ENCODE measurements at regions not wholly inside any gene's neighbourhood (a gene's known extent, or its start where the extent isn't known, plus 50 kb on each side); places are given as distances from the start of the nearest gene placed in this dataset.

DNA sequence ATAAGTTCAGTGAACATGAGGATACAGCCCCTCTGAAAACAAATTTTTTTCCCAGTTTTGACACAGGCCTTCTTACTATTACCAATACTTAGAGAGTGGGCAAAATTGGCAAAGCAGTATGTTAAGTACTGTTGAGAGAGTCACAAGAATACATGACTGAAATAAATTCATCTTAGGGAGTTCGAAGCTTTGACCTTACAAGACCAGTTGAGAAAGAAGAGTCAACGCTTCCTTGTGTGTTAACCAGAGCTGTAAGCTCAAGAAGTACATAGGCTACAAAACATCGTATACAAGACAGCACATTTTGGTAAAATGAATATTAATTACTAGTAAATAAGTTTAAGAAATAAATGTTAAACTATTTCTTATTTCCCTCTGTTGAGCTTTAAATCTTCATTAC, 164.4 kb upstream of the RORA start:
- H3K27ac ChIP-seq (ENCODE audit: control insufficient read depth, insufficient read depth): no peak overlapping the region
- no peak for DNase-seq (ENCODE audit: low read depth, low spot score)
- H4K20me1 ChIP-seq (ENCODE audit: control insufficient read depth, insufficient read depth): no peaks in the 10 kb centered on the region
- CTCF ChIA-PET: no interaction called here
- no peaks in the 10 kb centered on the region for H3K36me3 ChIP-seq (ENCODE audit: control insufficient read depth in 2 of 2, insufficient read depth in 2 of 2, low read length in 1 of 2)
- H2AFZ ChIP-seq (ENCODE audit: control insufficient read depth, low read depth, low read length): no peak overlapping the region
- SMC1A ChIA-PET (ENCODE audit: uncharacterized antibody, unreplicated experiment): interaction anchor here (1.2 kb wide), 1 partner anchor 356 kb away, joined by 3 read pairs; no protein-coding TSS in a partner anchor
- no peaks in the 10 kb centered on the region for H3K4me1 ChIP-seq (ENCODE audit: control insufficient read depth, insufficient read depth, low read length)
- H3K9me3 ChIP-seq (replicated peaks; ENCODE audit: control insufficient read depth, insufficient read depth, low read length): no peaks in the 10 kb centered on the region
- H3K9ac ChIP-seq (ENCODE audit: control insufficient read depth, insufficient read depth, low read length): no peak overlapping the region
- no peak overlapping the region for H3K4me2 ChIP-seq (ENCODE audit: control insufficient read depth, insufficient read depth)
- H3K4me3 ChIP-seq: no peak overlapping the region
- FAIRE-seq: no peak
- in situ Hi-C loops (cut with MboI) (no loop called here), intact Hi-C loops (cut with micrococcal nuclease; ENCODE audit: unreplicated experiment) (no loop called here)
- WGBS (ENCODE audit: insufficient coverage, insufficient replicate concordance, low lambda C conversion rate, missing lambda C conversion rate): 30% methylated on average over 3 of the region's 3 CpGs
- no TSS peak for BruUV-seq (replicated peaks)
- H3K79me2 ChIP-seq (ENCODE audit: control insufficient read depth, insufficient read depth, low read length): no peaks in the 10 kb centered on the region
- RAD21 ChIA-PET (ENCODE audit: unreplicated experiment): no interaction called here
- no peaks in the 10 kb centered on the region for H3K27me3 ChIP-seq (replicated peaks in 1 of 2; ENCODE audit: control insufficient read depth in 2 of 2, insufficient read depth in 2 of 2, low read length in 1 of 2)
- POLR2A ChIA-PET: no interaction called here
- no peak for ATAC-seq
- no peak for TF ChIP-seq RAD21 (IDR thresholded peaks at IDR 0.05; ENCODE audit: insufficient read depth, low read depth, low read length)
- TF ChIP-seq FOXM1 (IDR thresholded peaks at IDR 0.05; ENCODE audit: low read depth, low read length): no peak
- no peak for TF ChIP-seq CREM (IDR thresholded peaks at IDR 0.05; ENCODE audit: low read depth)
- TF ChIP-seq, protein P1, sequence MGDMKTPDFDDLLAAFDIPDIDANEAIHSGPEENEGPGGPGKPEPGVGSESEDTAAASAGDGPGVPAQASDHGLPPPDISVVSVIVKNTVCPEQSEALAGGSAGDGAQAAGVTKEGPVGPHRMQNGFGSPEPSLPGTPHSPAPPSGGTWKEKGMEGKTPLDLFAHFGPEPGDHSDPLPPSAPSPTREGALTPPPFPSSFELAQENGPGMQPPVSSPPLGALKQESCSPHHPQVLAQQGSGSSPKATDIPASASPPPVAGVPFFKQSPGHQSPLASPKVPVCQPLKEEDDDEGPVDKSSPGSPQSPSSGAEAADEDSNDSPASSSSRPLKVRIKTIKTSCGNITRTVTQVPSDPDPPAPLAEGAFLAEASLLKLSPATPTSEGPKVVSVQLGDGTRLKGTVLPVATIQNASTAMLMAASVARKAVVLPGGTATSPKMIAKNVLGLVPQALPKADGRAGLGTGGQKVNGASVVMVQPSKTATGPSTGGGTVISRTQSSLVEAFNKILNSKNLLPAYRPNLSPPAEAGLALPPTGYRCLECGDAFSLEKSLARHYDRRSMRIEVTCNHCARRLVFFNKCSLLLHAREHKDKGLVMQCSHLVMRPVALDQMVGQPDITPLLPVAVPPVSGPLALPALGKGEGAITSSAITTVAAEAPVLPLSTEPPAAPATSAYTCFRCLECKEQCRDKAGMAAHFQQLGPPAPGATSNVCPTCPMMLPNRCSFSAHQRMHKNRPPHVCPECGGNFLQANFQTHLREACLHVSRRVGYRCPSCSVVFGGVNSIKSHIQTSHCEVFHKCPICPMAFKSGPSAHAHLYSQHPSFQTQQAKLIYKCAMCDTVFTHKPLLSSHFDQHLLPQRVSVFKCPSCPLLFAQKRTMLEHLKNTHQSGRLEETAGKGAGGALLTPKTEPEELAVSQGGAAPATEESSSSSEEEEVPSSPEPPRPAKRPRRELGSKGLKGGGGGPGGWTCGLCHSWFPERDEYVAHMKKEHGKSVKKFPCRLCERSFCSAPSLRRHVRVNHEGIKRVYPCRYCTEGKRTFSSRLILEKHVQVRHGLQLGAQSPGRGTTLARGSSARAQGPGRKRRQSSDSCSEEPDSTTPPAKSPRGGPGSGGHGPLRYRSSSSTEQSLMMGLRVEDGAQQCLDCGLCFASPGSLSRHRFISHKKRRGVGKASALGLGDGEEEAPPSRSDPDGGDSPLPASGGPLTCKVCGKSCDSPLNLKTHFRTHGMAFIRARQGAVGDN (IDR thresholded peaks at IDR 0.05): no peak
- TF ChIP-seq, protein P2, sequence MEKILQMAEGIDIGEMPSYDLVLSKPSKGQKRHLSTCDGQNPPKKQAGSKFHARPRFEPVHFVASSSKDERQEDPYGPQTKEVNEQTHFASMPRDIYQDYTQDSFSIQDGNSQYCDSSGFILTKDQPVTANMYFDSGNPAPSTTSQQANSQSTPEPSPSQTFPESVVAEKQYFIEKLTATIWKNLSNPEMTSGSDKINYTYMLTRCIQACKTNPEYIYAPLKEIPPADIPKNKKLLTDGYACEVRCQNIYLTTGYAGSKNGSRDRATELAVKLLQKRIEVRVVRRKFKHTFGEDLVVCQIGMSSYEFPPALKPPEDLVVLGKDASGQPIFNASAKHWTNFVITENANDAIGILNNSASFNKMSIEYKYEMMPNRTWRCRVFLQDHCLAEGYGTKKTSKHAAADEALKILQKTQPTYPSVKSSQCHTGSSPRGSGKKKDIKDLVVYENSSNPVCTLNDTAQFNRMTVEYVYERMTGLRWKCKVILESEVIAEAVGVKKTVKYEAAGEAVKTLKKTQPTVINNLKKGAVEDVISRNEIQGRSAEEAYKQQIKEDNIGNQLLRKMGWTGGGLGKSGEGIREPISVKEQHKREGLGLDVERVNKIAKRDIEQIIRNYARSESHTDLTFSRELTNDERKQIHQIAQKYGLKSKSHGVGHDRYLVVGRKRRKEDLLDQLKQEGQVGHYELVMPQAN (conservative IDR thresholded peaks at IDR 0.05): no peak
- TF ChIP-seq KDM1A (IDR thresholded peaks at IDR 0.05; ENCODE audit: borderline replicate concordance): no peak
- TF ChIP-seq KLF5 (IDR thresholded peaks at IDR 0.05; ENCODE audit: partially characterized antibody): no peak
- TF ChIP-seq, protein P3, sequence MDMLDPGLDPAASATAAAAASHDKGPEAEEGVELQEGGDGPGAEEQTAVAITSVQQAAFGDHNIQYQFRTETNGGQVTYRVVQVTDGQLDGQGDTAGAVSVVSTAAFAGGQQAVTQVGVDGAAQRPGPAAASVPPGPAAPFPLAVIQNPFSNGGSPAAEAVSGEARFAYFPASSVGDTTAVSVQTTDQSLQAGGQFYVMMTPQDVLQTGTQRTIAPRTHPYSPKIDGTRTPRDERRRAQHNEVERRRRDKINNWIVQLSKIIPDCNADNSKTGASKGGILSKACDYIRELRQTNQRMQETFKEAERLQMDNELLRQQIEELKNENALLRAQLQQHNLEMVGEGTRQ (IDR thresholded peaks at IDR 0.05; ENCODE audit: borderline replicate concordance, low read depth, low read length): no peak
- no peak for TF ChIP-seq ZNF207 (IDR thresholded peaks at IDR 0.05; ENCODE audit: borderline replicate concordance)
- TF ChIP-seq, protein P4, sequence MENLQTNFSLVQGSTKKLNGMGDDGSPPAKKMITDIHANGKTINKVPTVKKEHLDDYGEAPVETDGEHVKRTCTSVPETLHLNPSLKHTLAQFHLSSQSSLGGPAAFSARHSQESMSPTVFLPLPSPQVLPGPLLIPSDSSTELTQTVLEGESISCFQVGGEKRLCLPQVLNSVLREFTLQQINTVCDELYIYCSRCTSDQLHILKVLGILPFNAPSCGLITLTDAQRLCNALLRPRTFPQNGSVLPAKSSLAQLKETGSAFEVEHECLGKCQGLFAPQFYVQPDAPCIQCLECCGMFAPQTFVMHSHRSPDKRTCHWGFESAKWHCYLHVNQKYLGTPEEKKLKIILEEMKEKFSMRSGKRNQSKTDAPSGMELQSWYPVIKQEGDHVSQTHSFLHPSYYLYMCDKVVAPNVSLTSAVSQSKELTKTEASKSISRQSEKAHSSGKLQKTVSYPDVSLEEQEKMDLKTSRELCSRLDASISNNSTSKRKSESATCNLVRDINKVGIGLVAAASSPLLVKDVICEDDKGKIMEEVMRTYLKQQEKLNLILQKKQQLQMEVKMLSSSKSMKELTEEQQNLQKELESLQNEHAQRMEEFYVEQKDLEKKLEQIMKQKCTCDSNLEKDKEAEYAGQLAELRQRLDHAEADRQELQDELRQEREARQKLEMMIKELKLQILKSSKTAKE (IDR thresholded peaks at IDR 0.05; ENCODE audit: low read depth, poor library complexity, severe bottlenecking): no peak
- TF ChIP-seq, protein P5, sequence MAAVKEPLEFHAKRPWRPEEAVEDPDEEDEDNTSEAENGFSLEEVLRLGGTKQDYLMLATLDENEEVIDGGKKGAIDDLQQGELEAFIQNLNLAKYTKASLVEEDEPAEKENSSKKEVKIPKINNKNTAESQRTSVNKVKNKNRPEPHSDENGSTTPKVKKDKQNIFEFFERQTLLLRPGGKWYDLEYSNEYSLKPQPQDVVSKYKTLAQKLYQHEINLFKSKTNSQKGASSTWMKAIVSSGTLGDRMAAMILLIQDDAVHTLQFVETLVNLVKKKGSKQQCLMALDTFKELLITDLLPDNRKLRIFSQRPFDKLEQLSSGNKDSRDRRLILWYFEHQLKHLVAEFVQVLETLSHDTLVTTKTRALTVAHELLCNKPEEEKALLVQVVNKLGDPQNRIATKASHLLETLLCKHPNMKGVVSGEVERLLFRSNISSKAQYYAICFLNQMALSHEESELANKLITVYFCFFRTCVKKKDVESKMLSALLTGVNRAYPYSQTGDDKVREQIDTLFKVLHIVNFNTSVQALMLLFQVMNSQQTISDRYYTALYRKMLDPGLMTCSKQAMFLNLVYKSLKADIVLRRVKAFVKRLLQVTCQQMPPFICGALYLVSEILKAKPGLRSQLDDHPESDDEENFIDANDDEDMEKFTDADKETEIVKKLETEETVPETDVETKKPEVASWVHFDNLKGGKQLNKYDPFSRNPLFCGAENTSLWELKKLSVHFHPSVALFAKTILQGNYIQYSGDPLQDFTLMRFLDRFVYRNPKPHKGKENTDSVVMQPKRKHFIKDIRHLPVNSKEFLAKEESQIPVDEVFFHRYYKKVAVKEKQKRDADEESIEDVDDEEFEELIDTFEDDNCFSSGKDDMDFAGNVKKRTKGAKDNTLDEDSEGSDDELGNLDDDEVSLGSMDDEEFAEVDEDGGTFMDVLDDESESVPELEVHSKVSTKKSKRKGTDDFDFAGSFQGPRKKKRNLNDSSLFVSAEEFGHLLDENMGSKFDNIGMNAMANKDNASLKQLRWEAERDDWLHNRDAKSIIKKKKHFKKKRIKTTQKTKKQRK (IDR thresholded peaks at IDR 0.05; ENCODE audit: low read depth, low read length): no peak
- TF ChIP-seq NFYB (IDR thresholded peaks at IDR 0.05; ENCODE audit: insufficient read depth, low read depth, low read length): no peak
